OCI-LY1 (cell line): ENCODE measurements at regions not wholly inside any gene's neighbourhood (a gene's known extent, or its start where the extent isn't known, plus 50 kb on each side); places are given as distances from the start of the nearest gene placed in this dataset.

Source experiments
- EZH2 ChIP-seq: fragments of 200-600 bp; sonication (generic), shearing (Covaris generic); IDR thresholded peaks from 2 replicates; pipeline ENCODE4 v1.8.0; 2017; ENCODE audit warnings: borderline replicate concordance, mixed run types, mild to moderate bottlenecking, antibody characterized with exemption, low read length, moderate library complexity, mixed read lengths
- TF ChIP-seq, protein P1 (sequence below): fragments of 200-600 bp; sonication (generic), shearing (Covaris generic); IDR thresholded peaks from 2 replicates; pipeline ENCODE4 v1.5.1; 2017; ENCODE audit warnings: mild to moderate bottlenecking, antibody characterized with exemption, low read length, moderate library complexity, mixed read lengths

DNA sequence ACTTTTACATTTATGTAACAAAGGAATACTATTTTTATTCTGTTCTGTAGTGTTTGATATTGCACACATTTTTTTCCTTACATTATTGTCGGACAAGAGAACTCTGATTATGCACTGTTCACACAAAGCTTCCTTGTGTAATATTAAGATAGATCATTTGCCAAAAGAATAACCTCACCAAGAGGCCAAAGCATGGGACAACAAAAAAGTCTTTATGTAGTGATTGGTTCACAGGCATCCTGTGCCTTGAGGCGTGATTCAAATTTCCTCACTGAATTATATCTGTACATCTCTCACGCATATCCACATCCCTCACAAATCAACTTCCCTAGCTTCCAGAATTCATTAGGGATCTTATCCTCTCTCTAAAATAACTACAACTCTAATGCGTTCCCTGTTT, 642.7 kb downstream of the NR4A2 start:
- TF ChIP-seq, protein P1, sequence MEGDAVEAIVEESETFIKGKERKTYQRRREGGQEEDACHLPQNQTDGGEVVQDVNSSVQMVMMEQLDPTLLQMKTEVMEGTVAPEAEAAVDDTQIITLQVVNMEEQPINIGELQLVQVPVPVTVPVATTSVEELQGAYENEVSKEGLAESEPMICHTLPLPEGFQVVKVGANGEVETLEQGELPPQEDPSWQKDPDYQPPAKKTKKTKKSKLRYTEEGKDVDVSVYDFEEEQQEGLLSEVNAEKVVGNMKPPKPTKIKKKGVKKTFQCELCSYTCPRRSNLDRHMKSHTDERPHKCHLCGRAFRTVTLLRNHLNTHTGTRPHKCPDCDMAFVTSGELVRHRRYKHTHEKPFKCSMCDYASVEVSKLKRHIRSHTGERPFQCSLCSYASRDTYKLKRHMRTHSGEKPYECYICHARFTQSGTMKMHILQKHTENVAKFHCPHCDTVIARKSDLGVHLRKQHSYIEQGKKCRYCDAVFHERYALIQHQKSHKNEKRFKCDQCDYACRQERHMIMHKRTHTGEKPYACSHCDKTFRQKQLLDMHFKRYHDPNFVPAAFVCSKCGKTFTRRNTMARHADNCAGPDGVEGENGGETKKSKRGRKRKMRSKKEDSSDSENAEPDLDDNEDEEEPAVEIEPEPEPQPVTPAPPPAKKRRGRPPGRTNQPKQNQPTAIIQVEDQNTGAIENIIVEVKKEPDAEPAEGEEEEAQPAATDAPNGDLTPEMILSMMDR, result no peak
- TF ChIP-seq EZH2, result no peak
